ENCODE measurements at regions not wholly inside any gene's neighbourhood (a gene's known extent, or its start where the extent isn't known, plus 50 kb on each side); places are given as distances from the start of the nearest gene placed in this dataset.

DNA sequence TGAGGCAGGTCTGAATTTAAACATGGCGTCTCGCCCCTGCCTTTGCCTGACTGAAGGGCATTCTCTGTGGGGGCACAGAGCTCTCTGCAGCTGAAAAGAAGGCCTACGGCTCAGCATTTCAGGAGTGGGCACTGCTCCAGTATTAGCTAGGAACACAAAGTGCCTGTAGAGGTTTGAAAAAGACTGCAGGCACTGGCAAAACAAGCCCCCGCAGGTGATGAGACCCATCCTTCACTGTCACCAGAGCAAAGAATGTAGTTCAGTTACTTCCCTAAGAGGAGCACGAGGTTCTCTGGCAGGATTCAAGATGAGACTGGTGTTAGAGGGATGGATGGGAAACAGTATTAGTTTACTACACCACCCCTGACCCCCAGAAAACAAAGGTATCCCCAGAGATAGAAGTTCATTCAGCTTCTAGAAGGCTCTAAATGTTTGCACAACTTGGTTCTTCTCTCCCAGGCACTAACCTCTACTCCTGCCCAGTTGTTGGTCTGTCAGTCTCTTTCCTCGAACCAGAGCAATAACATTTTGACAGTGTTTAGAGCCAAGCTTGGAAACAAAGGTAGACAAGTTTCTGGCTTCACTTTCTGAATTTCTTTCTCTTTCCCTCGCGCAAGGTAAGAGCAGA lies 101.9 kb upstream of the KCNE2 start:
- intact Hi-C loops (cut with micrococcal nuclease): no loop called here
- DNase-seq (no peak), ATAC-seq (ENCODE audit: low read depth) (no peak)
- no peak overlapping the region for H3K9ac ChIP-seq (ENCODE audit: low read length)
- 100% methylated on average over 4 of the region's 8 CpGs for WGBS (ENCODE audit: insufficient coverage)
- TF ChIP-seq EZH2 (IDR thresholded peaks at IDR 0.05; ENCODE audit: borderline replicate concordance, insufficient read depth, low read depth, low read length, poor library complexity, severe bottlenecking) (no peak), CTCF (IDR thresholded peaks at IDR 0.05) (no peak)
- no peak overlapping the region for H2AFZ ChIP-seq (ENCODE audit: insufficient read depth, low read depth, low read length, poor library complexity, severe bottlenecking)
- peaks cover 0 to 12% (median 0%) of the 10 kb centered on the region in 3 donors for H3K9me3 ChIP-seq (ENCODE audit: control extremely low read depth in 1 of 3, control insufficient read depth in 2 of 3, insufficient read depth in 1 of 3, low read length in 2 of 3)
- H3K27me3 Mint-ChIP-seq: peaks cover 18% of the 10 kb centered on the region
- ChIA-PET POLR2A (no interaction called here), CTCF (no interaction called here)
- peaks cover 0 to 6% (median 0%) of the 10 kb centered on the region in 4 experiments for H3K27me3 ChIP-seq (replicated peaks in 1 of 4; ENCODE audit: control extremely low read depth in 1 of 4, control insufficient read depth in 3 of 4, insufficient read depth in 4 of 4, low read length in 3 of 4)
- H3K4me3 Mint-ChIP-seq: no peak overlapping the region
- H4K20me1 ChIP-seq (ENCODE audit: control insufficient read depth, insufficient read depth, low read length, poor library complexity, severe bottlenecking): no peaks in the 10 kb centered on the region
- H3K27ac ChIP-seq (ENCODE audit: low read length in 2 of 2): no peak overlapping the region
- H3K36me3 ChIP-seq (replicated peaks in 1 of 2; ENCODE audit: control extremely low read depth in 1 of 2, control insufficient read depth in 1 of 2, extremely low read depth in 1 of 2, insufficient read depth in 2 of 2, low read length in 1 of 2): no peaks in the 10 kb centered on the region
- no peak overlapping the region for H3K4me2 ChIP-seq (replicated peaks; ENCODE audit: low read depth, low read length, poor library complexity, severe bottlenecking)
- no peaks in the 10 kb centered on the region for H3K4me1 Mint-ChIP-seq
- H3K4me3 ChIP-seq (ENCODE audit: control extremely low read depth in 1 of 5, extremely low read depth in 1 of 5, insufficient read depth in 1 of 5, low read depth in 2 of 5, low read length in 4 of 5): no peak overlapping the region
- H3K9me3 Mint-ChIP-seq (ENCODE audit: insufficient read depth): peaks cover 8% of the 10 kb centered on the region
- no peaks in the 10 kb centered on the region for H3K4me1 ChIP-seq (ENCODE audit: control insufficient read depth in 2 of 2, insufficient read depth in 2 of 2, low read length in 2 of 2)
- no peak overlapping the region for H3K27ac Mint-ChIP-seq
- H3K79me2 ChIP-seq (ENCODE audit: control insufficient read depth, insufficient read depth, low read length): no peaks in the 10 kb centered on the region

DNA sequence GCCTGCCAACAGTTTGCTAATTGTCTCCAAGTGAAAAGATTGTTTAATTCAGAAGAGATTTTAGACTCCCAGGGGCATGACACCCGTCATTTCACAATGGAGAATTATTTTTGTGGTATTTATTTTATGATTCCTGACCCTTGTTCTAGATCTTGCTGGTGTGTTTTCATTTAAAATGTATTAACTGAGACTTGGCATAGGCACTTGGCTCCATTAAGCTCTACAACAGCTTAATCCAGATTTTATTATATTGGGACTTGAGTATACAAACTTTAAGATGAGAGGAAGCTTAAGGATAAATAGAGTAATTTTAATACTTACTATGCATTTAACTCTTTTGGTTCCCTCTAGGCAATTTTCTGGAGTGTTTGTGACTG lies 101.3 kb upstream of the KCNE2 start:
- ChIA-PET CTCF (no interaction called here), POLR2A (no interaction called here)
- no peak overlapping the region for H3K9ac ChIP-seq (ENCODE audit: low read length)
- intact Hi-C loops (cut with micrococcal nuclease): no loop called here
- no peak overlapping the region for H3K4me3 ChIP-seq (ENCODE audit: control extremely low read depth in 1 of 5, extremely low read depth in 1 of 5, insufficient read depth in 1 of 5, low read depth in 2 of 5, low read length in 4 of 5)
- no peak overlapping the region for H3K27ac ChIP-seq (ENCODE audit: low read length in 2 of 2)
- no peaks in the 10 kb centered on the region for H3K79me2 ChIP-seq (ENCODE audit: control insufficient read depth, insufficient read depth, low read length)
- H3K36me3 ChIP-seq (replicated peaks in 1 of 2; ENCODE audit: control extremely low read depth in 1 of 2, control insufficient read depth in 1 of 2, extremely low read depth in 1 of 2, insufficient read depth in 2 of 2, low read length in 1 of 2): no peaks in the 10 kb centered on the region
- no CpG with 5 or more reads among the region's 1 CpG for WGBS (ENCODE audit: insufficient coverage)
- H4K20me1 ChIP-seq (ENCODE audit: control insufficient read depth, insufficient read depth, low read length, poor library complexity, severe bottlenecking): no peaks in the 10 kb centered on the region
- no peak overlapping the region for H2AFZ ChIP-seq (ENCODE audit: insufficient read depth, low read depth, low read length, poor library complexity, severe bottlenecking)
- peaks cover 8% of the 10 kb centered on the region for H3K9me3 Mint-ChIP-seq (ENCODE audit: insufficient read depth)
- TF ChIP-seq EZH2 (IDR thresholded peaks at IDR 0.05; ENCODE audit: borderline replicate concordance, insufficient read depth, low read depth, low read length, poor library complexity, severe bottlenecking): no peak
- no peak for TF ChIP-seq CTCF (IDR thresholded peaks at IDR 0.05)
- H3K9me3 ChIP-seq (ENCODE audit: control extremely low read depth in 1 of 3, control insufficient read depth in 2 of 3, insufficient read depth in 1 of 3, low read length in 2 of 3): peaks cover 0 to 12% (median 0%) of the 10 kb centered on the region in 3 donors
- peaks cover 13% of the 10 kb centered on the region for H3K27me3 Mint-ChIP-seq
- peaks cover 0 to 6% (median 0%) of the 10 kb centered on the region in 4 experiments for H3K27me3 ChIP-seq (replicated peaks in 1 of 4; ENCODE audit: control extremely low read depth in 1 of 4, control insufficient read depth in 3 of 4, insufficient read depth in 4 of 4, low read length in 3 of 4)
- DNase-seq (no peak), ATAC-seq (ENCODE audit: low read depth) (no peak)
- no peaks in the 10 kb centered on the region for H3K4me1 ChIP-seq (ENCODE audit: control insufficient read depth in 2 of 2, insufficient read depth in 2 of 2, low read length in 2 of 2)
- H3K27ac Mint-ChIP-seq: no peak overlapping the region
- H3K4me2 ChIP-seq (replicated peaks; ENCODE audit: low read depth, low read length, poor library complexity, severe bottlenecking): no peak overlapping the region
- no peaks in the 10 kb centered on the region for H3K4me1 Mint-ChIP-seq
- H3K4me3 Mint-ChIP-seq: no peak overlapping the region

Data from B cell (primary cell).